MM.1S (cell line): ENCODE measurements at regions not wholly inside any gene's neighbourhood (a gene's known extent, or its start where the extent isn't known, plus 50 kb on each side); places are given as distances from the start of the nearest gene placed in this dataset.
"Not testable (repeated sequence)": the region's sequence is repeated elsewhere in the genome, so short reads cannot be mapped to it uniquely, and the experiment has no call there.

Source experiments
- DNase-seq: peaks from one replicate; pipeline ENCODE4 v3.0.0-alpha.2; 2015
- H2AFZ ChIP-seq: fragments of 300-600 bp; sonication (generic); 2 replicates; pipeline ENCODE4 v1.6.0; 2016; ENCODE audit warnings: antibody characterized with exemption, low read length
- H3F3A ChIP-seq: fragments of 300-600 bp; sonication (generic); 2 replicates; pipeline ENCODE4 v1.6.1; 2016; ENCODE audit warnings: mild to moderate bottlenecking, antibody characterized with exemption, low read length, moderate library complexity, mixed read lengths; ENCODE audit not compliant: insufficient read depth
- H3K27ac ChIP-seq: fragments of 300-600 bp; sonication (generic); 2 replicates; pipeline ENCODE4 v1.5.1; 2016; ENCODE audit warnings: mild to moderate bottlenecking, low read length
- H3K27me3 ChIP-seq: fragments of 300-600 bp; sonication (generic); replicated peaks from 2 replicates; pipeline ENCODE4 v1.6.0; 2016; ENCODE audit warnings: low read length; ENCODE audit not compliant: insufficient read depth
- H3K36me3 ChIP-seq: fragments of 300-600 bp; sonication (generic); replicated peaks from 2 replicates; pipeline ENCODE4 v1.6.1; 2016; ENCODE audit warnings: mild to moderate bottlenecking, low read length, mixed read lengths; ENCODE audit not compliant: insufficient read depth
- H3K4me1 ChIP-seq: fragments of 300-600 bp; sonication (generic); 2 replicates; pipeline ENCODE4 v1.6.1; 2016; ENCODE audit warnings: low read length, mixed read lengths
- H3K4me2 ChIP-seq: fragments of 300-600 bp; sonication (generic); 2 replicates; pipeline ENCODE4 v1.6.0; 2016; ENCODE audit warnings: low read depth, low read length
- H3K4me3 ChIP-seq: fragments of 300-600 bp; sonication (generic); 2 replicates; pipeline ENCODE4 v1.5.1; 2016; ENCODE audit warnings: low read length, mixed read lengths
- H3K79me2 ChIP-seq: fragments of 300-600 bp; sonication (generic); 2 replicates; pipeline ENCODE4 v1.6.1; 2016; ENCODE audit warnings: mixed run types, low read length, mixed read lengths
- H3K9ac ChIP-seq: fragments of 300-600 bp; sonication (generic); 2 replicates; pipeline ENCODE4 v1.6.1; 2016; ENCODE audit warnings: low read length, mixed read lengths
- H3K9me2 ChIP-seq: fragments of 300-600 bp; sonication (generic); replicated peaks from 2 replicates; pipeline ENCODE4 v1.6.1; 2016; ENCODE audit warnings: mild to moderate bottlenecking, low read length, mixed read lengths; ENCODE audit not compliant: insufficient read depth
- H3K9me3 ChIP-seq: fragments of 300-600 bp; sonication (generic); replicated peaks from 2 replicates; pipeline ENCODE4 v1.6.1; 2016; ENCODE audit warnings: mild to moderate bottlenecking, low read length, mixed read lengths; ENCODE audit not compliant: insufficient read depth
- H4K20me1 ChIP-seq: fragments of 300-600 bp; sonication (generic); 2 replicates; pipeline ENCODE4 v1.6.1; 2016; ENCODE audit warnings: mild to moderate bottlenecking, low read length, moderate library complexity, mixed read lengths; ENCODE audit not compliant: insufficient read depth
- EZH2 ChIP-seq: fragments of 300-600 bp; sonication (generic); optimal IDR thresholded peaks from 2 replicates; pipeline ENCODE3; 2017; ENCODE audit warnings: low read depth, mild to moderate bottlenecking, antibody characterized with exemption, low read length, mixed read lengths
- EZH2phosphoT487 ChIP-seq: fragments of 300-600 bp; sonication (generic); IDR thresholded peaks from 2 replicates; pipeline ENCODE4 v1.6.1; 2018; ENCODE audit warnings: antibody characterized with exemption, low read length
- TF ChIP-seq, protein P1 (sequence below): fragments of 300-600 bp; sonication (generic); IDR thresholded peaks from 2 replicates; pipeline ENCODE4 v1.5.1; 2016; ENCODE audit warnings: antibody characterized with exemption, low read length, mixed read lengths

DNA sequence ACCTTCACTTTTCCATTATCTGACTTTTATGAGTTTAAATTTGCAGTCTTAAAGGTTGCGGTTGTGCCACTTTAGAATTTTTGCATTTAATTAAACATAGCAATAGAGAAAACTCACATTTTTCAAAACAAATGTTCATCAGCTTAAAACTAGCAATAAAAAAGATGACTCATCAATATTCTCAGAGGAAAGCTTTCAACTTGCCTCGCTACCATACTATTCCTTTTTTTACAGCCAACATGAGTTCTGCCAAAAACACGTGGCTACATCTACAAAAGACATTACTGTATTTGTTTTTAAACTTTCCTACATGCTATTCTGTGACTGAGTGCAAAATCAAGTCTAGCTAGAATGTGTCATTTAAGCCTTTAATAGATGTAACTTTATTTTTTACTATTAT, 497.1 kb downstream of the RPS29 start:
- H3K79me2 ChIP-seq, result no peaks in the 10 kb centered on the region
- TF ChIP-seq EZH2 (no peak), EZH2phosphoT487 (no peak)
- TF ChIP-seq, protein P1, sequence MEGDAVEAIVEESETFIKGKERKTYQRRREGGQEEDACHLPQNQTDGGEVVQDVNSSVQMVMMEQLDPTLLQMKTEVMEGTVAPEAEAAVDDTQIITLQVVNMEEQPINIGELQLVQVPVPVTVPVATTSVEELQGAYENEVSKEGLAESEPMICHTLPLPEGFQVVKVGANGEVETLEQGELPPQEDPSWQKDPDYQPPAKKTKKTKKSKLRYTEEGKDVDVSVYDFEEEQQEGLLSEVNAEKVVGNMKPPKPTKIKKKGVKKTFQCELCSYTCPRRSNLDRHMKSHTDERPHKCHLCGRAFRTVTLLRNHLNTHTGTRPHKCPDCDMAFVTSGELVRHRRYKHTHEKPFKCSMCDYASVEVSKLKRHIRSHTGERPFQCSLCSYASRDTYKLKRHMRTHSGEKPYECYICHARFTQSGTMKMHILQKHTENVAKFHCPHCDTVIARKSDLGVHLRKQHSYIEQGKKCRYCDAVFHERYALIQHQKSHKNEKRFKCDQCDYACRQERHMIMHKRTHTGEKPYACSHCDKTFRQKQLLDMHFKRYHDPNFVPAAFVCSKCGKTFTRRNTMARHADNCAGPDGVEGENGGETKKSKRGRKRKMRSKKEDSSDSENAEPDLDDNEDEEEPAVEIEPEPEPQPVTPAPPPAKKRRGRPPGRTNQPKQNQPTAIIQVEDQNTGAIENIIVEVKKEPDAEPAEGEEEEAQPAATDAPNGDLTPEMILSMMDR, result no peak

DNA sequence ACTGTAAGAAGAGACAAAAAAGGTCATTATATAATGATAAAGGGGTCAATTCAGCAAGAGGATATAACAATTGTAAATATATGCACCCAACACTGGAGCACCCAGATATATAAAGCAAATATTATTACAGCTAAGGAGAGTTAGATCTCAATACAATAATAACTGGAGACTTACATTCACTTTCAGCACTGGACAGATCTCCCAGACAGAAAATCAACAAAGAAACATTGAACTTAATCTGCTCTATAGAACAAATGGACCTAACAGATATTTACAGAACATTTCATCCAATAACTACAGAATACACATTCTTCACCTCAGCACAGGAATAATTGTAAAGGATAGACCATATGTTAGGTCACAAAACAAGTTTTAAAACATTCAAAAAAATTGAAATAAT, 512.9 kb downstream of the RPS29 start:
- not testable (repeated sequence) for H3K4me3 ChIP-seq, H3K36me3 ChIP-seq, H3K9me3 ChIP-seq, H3K27me3 ChIP-seq, H2AFZ ChIP-seq, DNase-seq, H3K4me2 ChIP-seq, H3K9ac ChIP-seq, H4K20me1 ChIP-seq, H3F3A ChIP-seq, H3K79me2 ChIP-seq, H3K27ac ChIP-seq, H3K9me2 ChIP-seq, H3K4me1 ChIP-seq

More for the DNA sequence above, 497.1 kb downstream of the RPS29 start:
- H3F3A ChIP-seq, result no peaks in the 10 kb centered on the region
- no peak for DNase-seq
- no peaks in the 10 kb centered on the region for H3K4me1 ChIP-seq
- no peak overlapping the region for H3K9ac ChIP-seq
- H3K27ac ChIP-seq, result no peak overlapping the region
- H3K9me3 ChIP-seq, result no peaks in the 10 kb centered on the region
- H3K9me2 ChIP-seq, result no peaks in the 10 kb centered on the region
- H3K27me3 ChIP-seq, result no peaks in the 10 kb centered on the region
- H4K20me1 ChIP-seq, result no peaks in the 10 kb centered on the region
- no peak overlapping the region for H2AFZ ChIP-seq
- H3K36me3 ChIP-seq, result no peaks in the 10 kb centered on the region
- H3K4me2 ChIP-seq, result no peak overlapping the region
- no peak overlapping the region for H3K4me3 ChIP-seq

DNA sequence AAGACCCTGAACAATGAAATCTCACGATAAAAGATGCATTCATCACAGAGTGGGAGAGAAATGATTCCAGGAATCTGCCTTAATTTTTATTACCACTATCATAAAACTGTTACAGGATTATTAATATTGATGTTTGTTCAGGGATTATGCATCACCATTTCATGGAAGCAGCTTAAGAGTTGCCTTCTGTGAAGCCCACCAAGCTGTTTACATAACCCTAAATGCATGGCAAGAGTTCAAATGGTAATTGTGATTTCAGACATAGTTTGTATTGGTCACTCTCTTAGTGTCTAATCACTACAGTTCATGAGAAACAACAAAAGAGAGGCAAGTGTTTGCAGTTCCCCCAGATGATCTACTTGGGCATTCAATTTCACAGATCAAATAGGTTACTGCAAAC, 527.7 kb downstream of the RPS29 start:
- no peaks in the 10 kb centered on the region for H3F3A ChIP-seq
- H3K27me3 ChIP-seq, result no peaks in the 10 kb centered on the region
- no peak overlapping the region for H3K27ac ChIP-seq
- H4K20me1 ChIP-seq, result no peaks in the 10 kb centered on the region
- no peaks in the 10 kb centered on the region for H3K9me2 ChIP-seq
- H3K4me1 ChIP-seq, result no peaks in the 10 kb centered on the region
- TF ChIP-seq, protein P1, result no peak
- TF ChIP-seq EZH2phosphoT487 (no peak), EZH2 (no peak)
- no peak for DNase-seq
- H3K36me3 ChIP-seq, result no peaks in the 10 kb centered on the region
- no peaks in the 10 kb centered on the region for H3K9me3 ChIP-seq
- no peaks in the 10 kb centered on the region for H3K79me2 ChIP-seq
- H2AFZ ChIP-seq, result no peak overlapping the region
- no peak overlapping the region for H3K9ac ChIP-seq
- H3K4me3 ChIP-seq, result no peak overlapping the region
- no peak overlapping the region for H3K4me2 ChIP-seq

DNA sequence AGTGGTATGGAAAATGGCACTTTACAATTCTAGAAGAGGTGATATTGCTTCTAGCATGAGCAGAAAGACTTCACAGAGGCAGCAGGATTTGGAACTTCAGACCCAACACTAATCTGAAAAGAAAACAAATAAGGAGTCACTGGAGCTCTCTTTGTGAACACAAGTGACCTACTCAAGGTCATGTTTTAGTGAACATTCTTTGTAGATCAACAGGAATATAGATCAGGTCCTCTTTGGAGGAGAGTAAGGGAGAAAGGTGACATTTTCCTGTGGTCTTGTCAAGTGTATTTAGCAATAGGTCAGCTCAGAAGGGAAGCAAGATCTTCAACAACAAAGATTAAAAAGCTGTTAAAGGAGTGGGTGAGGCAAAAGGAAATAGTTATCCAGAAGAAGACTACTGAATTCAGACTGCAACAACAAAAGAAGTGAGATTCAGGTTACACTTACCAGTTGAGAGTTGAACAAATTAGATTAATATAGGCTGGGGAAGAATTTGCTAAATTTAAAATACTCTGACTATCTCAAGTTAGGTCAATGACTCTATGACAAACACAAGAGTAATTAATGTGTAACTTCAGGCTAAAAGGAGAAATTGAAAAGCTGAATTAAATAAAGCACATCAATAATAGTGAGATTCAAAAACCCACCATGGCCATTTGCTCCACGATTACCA, 528.2 kb downstream of the RPS29 start:
- Histone ChIP-seq H4K20me1 (no peaks in the 10 kb centered on the region), H3K4me1 (no peaks in the 10 kb centered on the region), H3K79me2 (no peaks in the 10 kb centered on the region), H3K27me3 (no peaks in the 10 kb centered on the region), H3K9me2 (no peaks in the 10 kb centered on the region), H3K4me2 (no peak overlapping the region), H3K27ac (no peak overlapping the region), H3F3A (no peaks in the 10 kb centered on the region), H2AFZ (no peak overlapping the region), H3K36me3 (no peaks in the 10 kb centered on the region), H3K9ac (no peak overlapping the region), H3K9me3 (no peaks in the 10 kb centered on the region), H3K4me3 (no peak overlapping the region)
- no peak for DNase-seq
- TF ChIP-seq, protein P1, result no peak
- TF ChIP-seq EZH2 (no peak), EZH2phosphoT487 (no peak)
